Neural progenitor cell (in vitro differentiated cells): ENCODE measurements at regions not wholly inside any gene's neighbourhood (a gene's known extent, or its start where the extent isn't known, plus 50 kb on each side); places are given as distances from the start of the nearest gene placed in this dataset.

Source experiments
- CTCF ChIP-seq: fragments of 200-600 bp; sonication (generic); IDR thresholded peaks from 2 replicates; pipeline ENCODE4 v1.5.1; 2017; ENCODE audit warnings: antibody characterized with exemption, mild to moderate bottlenecking
- EZH2 ChIP-seq: fragments of 200-600 bp; sonication (generic); IDR thresholded peaks from 2 replicates; pipeline ENCODE4 v1.6.1; 2017; ENCODE audit warnings: antibody characterized with exemption, mild to moderate bottlenecking, moderate library complexity
- EZH2phosphoT487 ChIP-seq: fragments of 200-600 bp; sonication (generic); IDR thresholded peaks from 2 replicates; pipeline ENCODE4 v1.6.1; 2017; ENCODE audit warnings: antibody characterized with exemption

- TF ChIP-seq EZH2, result no peak
- TF ChIP-seq CTCF, result no peak
- TF ChIP-seq EZH2phosphoT487, result no peak
These were observed 1163.2 kb upstream of the SORCS1 start for GRCh38 chr10:108327706-108328105.
